IMR-90 (cell line): ENCODE measurements at regions not wholly inside any gene's neighbourhood (a gene's known extent, or its start where the extent isn't known, plus 50 kb on each side); places are given as distances from the start of the nearest gene placed in this dataset.

ENCODE experiments used
- ATAC-seq: fragments of 200-7000 bp; cut with Tn5 transposase; 2 replicates; pipeline ENCODE4 v1.9.1; 2020; ENCODE audit warnings: low read depth, mild to moderate bottlenecking, moderate library complexity
- BruUV-seq: library from RNA; stranded (reverse); fragments of 400-500 nt; replicated peaks from 2 replicates; lab custom pipeline; 2021; lab: Mats Ljungman, UMichigan
- CTCF ChIA-PET: fragments of 300-600 bp; formaldehyde crosslinking; extraction: SDS; loops from one replicate; lab custom pipeline; 2021; ENCODE audit warnings: antibody characterized with exemption; lab: Yijun Ruan, JAX
- POLR2A ChIA-PET: fragments of 300-600 bp; sonication (Branson Sonifier 250); formaldehyde crosslinking; loops from one replicate; lab custom pipeline; 2022; ENCODE audit warnings: antibody characterized with exemption; ENCODE audit not compliant: unreplicated experiment; lab: Charles Lee
- DNase-seq: peaks from one replicate; pipeline ENCODE4 v3.0.0; 2013
- H2AFZ ChIP-seq: replicated peaks from 2 replicates; pipeline ENCODE3; 2013; ENCODE audit warnings: low read length, mild to moderate bottlenecking; ENCODE audit not compliant: poor library complexity
- H2AK5ac ChIP-seq: 2 replicates; pipeline ENCODE4 v1.6.1; 2013; ENCODE audit warnings: low read depth, low read length, inconsistent platforms
- H2AK9ac ChIP-seq: replicated peaks from 2 replicates; pipeline ENCODE3; 2013; ENCODE audit warnings: mild to moderate bottlenecking, low read depth, low read length, moderate library complexity; ENCODE audit not compliant: poor library complexity
- H2BK120ac ChIP-seq: 2 replicates; pipeline ENCODE4 v1.6.1; 2013; ENCODE audit warnings: low read depth, low read length, inconsistent platforms
- H2BK15ac ChIP-seq: 3 replicates; pipeline ENCODE4 v1.6.1; 2013; ENCODE audit warnings: low read depth, low read length, inconsistent platforms
- H2BK20ac ChIP-seq: 2 replicates; pipeline ENCODE4 v1.6.1; 2013; ENCODE audit warnings: low read depth, mild to moderate bottlenecking, inconsistent platforms, low read length, moderate library complexity
- H2BK5ac ChIP-seq: 2 replicates; pipeline ENCODE4 v1.6.1; 2013; ENCODE audit warnings: mild to moderate bottlenecking, low read depth, low read length, inconsistent platforms; ENCODE audit not compliant: poor library complexity, severe bottlenecking
- H3K14ac ChIP-seq: replicated peaks from 2 replicates; pipeline ENCODE4 v1.6.1; 2013; ENCODE audit warnings: low read depth, low read length, inconsistent platforms
- H3K18ac ChIP-seq: 2 replicates; pipeline ENCODE4 v1.6.1; 2013; ENCODE audit warnings: low read depth, low read length, control low read depth
- H3K23ac ChIP-seq: 2 replicates; pipeline ENCODE4 v1.6.1; 2013; ENCODE audit warnings: low read depth, low read length, inconsistent platforms
- H3K27ac ChIP-seq: 2 replicates; pipeline ENCODE4 v1.5.1; 2013; ENCODE audit warnings: mild to moderate bottlenecking, control low read depth, low read length; ENCODE audit not compliant: insufficient read depth
- H3K27me3 ChIP-seq: 2 replicates; pipeline ENCODE4 v1.6.1; 2013; ENCODE audit warnings: low read length; ENCODE audit not compliant: control insufficient read depth, insufficient read depth
- H3K36me3 ChIP-seq: 2 replicates; pipeline ENCODE4 v1.6.1; 2013; ENCODE audit warnings: low read length, mixed read lengths; ENCODE audit not compliant: control insufficient read depth, insufficient read depth
- H3K4ac ChIP-seq: 2 replicates; pipeline ENCODE4 v1.6.1; 2013; ENCODE audit warnings: low read depth, low read length, inconsistent platforms
- H3K4me1 ChIP-seq: 2 replicates; pipeline ENCODE4 v1.6.1; 2013; ENCODE audit warnings: low read length, mixed read lengths; ENCODE audit not compliant: control insufficient read depth, insufficient read depth
- H3K4me2 ChIP-seq: 2 replicates; pipeline ENCODE4 v1.6.1; 2013; ENCODE audit warnings: low read depth, mild to moderate bottlenecking, control low read depth, low read length, moderate library complexity
- H3K4me3 ChIP-seq: 2 replicates; pipeline ENCODE4 v1.5.1; 2013; ENCODE audit warnings: low read depth, mild to moderate bottlenecking, control low read depth, low read length, moderate library complexity; ENCODE audit not compliant: insufficient read depth
- H3K56ac ChIP-seq: 2 replicates; pipeline ENCODE4 v1.6.1; 2013; ENCODE audit warnings: low read length, inconsistent platforms; ENCODE audit not compliant: insufficient read depth; ENCODE audit errors: extremely low read depth
- H3K79me1 ChIP-seq, 2 experiments: 2 replicates each; pipeline ENCODE4 v1.6.1; 2013; ENCODE audit warnings: low read length in 2 of 2, inconsistent platforms in 1 of 2, low read depth in 1 of 2
- H3K9ac ChIP-seq: 2 replicates; pipeline ENCODE4 v1.6.1; 2013; ENCODE audit warnings: low read depth, low read length, control low read depth
- H3K9me1 ChIP-seq: 2 replicates; pipeline ENCODE4 v1.6.1; 2013; ENCODE audit warnings: low read length, inconsistent platforms; ENCODE audit not compliant: insufficient read depth
- H3K9me3 ChIP-seq: 2 replicates; pipeline ENCODE4 v1.6.1; 2013; ENCODE audit warnings: low read length; ENCODE audit not compliant: control insufficient read depth, insufficient read depth
- H4K20me1 ChIP-seq: 2 replicates; pipeline ENCODE4 v1.6.1; 2013; ENCODE audit warnings: low read length, inconsistent platforms; ENCODE audit not compliant: insufficient read depth
- H4K5ac ChIP-seq: 2 replicates; pipeline ENCODE4 v1.6.1; 2013; ENCODE audit warnings: mild to moderate bottlenecking, low read depth, low read length, control low read depth
- H4K8ac ChIP-seq, 2 experiments: 2 replicates each; pipeline ENCODE4 v1.6.1; 2013; ENCODE audit warnings: low read depth in 2 of 2, low read length in 2 of 2, control low read depth in 1 of 2, inconsistent platforms in 1 of 2
- H4K91ac ChIP-seq: 2 replicates; pipeline ENCODE4 v1.6.1; 2013; ENCODE audit warnings: low read depth, low read length, inconsistent platforms; ENCODE audit not compliant: insufficient read depth
- MAZ ChIP-seq: IDR thresholded peaks from 2 replicates; pipeline ENCODE4 v1.6.1; 2012; ENCODE audit warnings: low read depth, mild to moderate bottlenecking, low read length, improper control_type of control experiment, moderate library complexity, borderline replicate concordance
- RAD21 ChIP-seq: IDR thresholded peaks from 2 replicates; pipeline ENCODE4 v1.6.1; 2012; ENCODE audit warnings: low read length, improper control_type of control experiment
- RFX5 ChIP-seq: IDR thresholded peaks from 2 replicates; pipeline ENCODE4 v1.8.0; 2012; ENCODE audit warnings: low read depth, mild to moderate bottlenecking, low read length, moderate library complexity
- USF2 ChIP-seq: fragments of 150-350 bp; IDR thresholded peaks from 2 replicates; pipeline ENCODE4 v1.6.1; 2017; ENCODE audit warnings: mild to moderate bottlenecking, antibody characterized with exemption, low read length, low read depth
- WGBS, 2 experiments: methylation state at CpG; one replicate each; pipeline versions ENCODE4 v1.1.5 to v1.1.7; 2013; ENCODE audit warnings: missing lambda C conversion rate in 2 of 2; ENCODE audit not compliant: insufficient read length in 1 of 2; ENCODE audit errors: extremely low coverage in 2 of 2; 5-methylcytosine and 5-hydroxymethylcytosine counted together
- dilution Hi-C: fragments of 300-500 bp; cut with HindIII; formaldehyde crosslinking; loops from one replicate; pipeline ENCODE4 v1.14.3; 2018; ENCODE audit warnings: low sequenced_read_pairs; ENCODE audit not compliant: unreplicated experiment
- in situ Hi-C: fragments of 300-500 bp; cut with MboI; formaldehyde crosslinking; loops from 3 replicates; pipeline ENCODE4 v1.14.3; 2019; ENCODE audit warnings: low sequenced_read_pairs, inconsistent platforms, mixed read lengths
- intact Hi-C: fragments of 100-400 bp; cut with micrococcal nuclease; formaldehyde crosslinking; loops from 2 replicates; pipeline ENCODE4 v1.10.0; 2022
- TF ChIP-seq, protein P1 (sequence below): conservative IDR thresholded peaks from 2 replicates; pipeline ENCODE4 v1.5.1; 2012; ENCODE audit warnings: mild to moderate bottlenecking, low read depth, low read length, improper control_type of control experiment

- H2BK20ac ChIP-seq, result no peak overlapping the region
- ATAC-seq (no peak), DNase-seq (no peak)
- H2BK5ac ChIP-seq, result no peak overlapping the region
- ChIA-PET POLR2A (no interaction called here), CTCF (no interaction called here)
- H3K4me2 ChIP-seq, result no peak overlapping the region
- no peak overlapping the region for H3K4ac ChIP-seq
- no peak overlapping the region for H4K91ac ChIP-seq
- H2AK5ac ChIP-seq, result no peak overlapping the region
- no peak overlapping the region for H4K5ac ChIP-seq
- dilution Hi-C loops, result no loop called here
- H2AK9ac ChIP-seq, result no peak overlapping the region
- no peak overlapping the region for H2AFZ ChIP-seq
- H4K20me1 ChIP-seq, result no peaks in the 10 kb centered on the region
- WGBS, 2 experiments, result 20% methylated on average over 1 of the region's 1 CpG; no CpG with 5 or more reads in 1 of the 2 experiments
- H3K27me3 ChIP-seq, result no peaks in the 10 kb centered on the region
- H3K9me1 ChIP-seq, result no peaks in the 10 kb centered on the region
- in situ Hi-C loops, result no loop called here
- no peak overlapping the region for H3K27ac ChIP-seq
- H4K8ac ChIP-seq, result no peak overlapping the region
- TF ChIP-seq, protein P1, sequence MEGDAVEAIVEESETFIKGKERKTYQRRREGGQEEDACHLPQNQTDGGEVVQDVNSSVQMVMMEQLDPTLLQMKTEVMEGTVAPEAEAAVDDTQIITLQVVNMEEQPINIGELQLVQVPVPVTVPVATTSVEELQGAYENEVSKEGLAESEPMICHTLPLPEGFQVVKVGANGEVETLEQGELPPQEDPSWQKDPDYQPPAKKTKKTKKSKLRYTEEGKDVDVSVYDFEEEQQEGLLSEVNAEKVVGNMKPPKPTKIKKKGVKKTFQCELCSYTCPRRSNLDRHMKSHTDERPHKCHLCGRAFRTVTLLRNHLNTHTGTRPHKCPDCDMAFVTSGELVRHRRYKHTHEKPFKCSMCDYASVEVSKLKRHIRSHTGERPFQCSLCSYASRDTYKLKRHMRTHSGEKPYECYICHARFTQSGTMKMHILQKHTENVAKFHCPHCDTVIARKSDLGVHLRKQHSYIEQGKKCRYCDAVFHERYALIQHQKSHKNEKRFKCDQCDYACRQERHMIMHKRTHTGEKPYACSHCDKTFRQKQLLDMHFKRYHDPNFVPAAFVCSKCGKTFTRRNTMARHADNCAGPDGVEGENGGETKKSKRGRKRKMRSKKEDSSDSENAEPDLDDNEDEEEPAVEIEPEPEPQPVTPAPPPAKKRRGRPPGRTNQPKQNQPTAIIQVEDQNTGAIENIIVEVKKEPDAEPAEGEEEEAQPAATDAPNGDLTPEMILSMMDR, result no peak
- no peak for TF ChIP-seq RFX5
- TF ChIP-seq USF2, result no peak
- no peak for TF ChIP-seq MAZ
- no peak for TF ChIP-seq RAD21
- H3K79me1 ChIP-seq, result no peaks in the 10 kb centered on the region
- no peaks in the 10 kb centered on the region for H3K4me1 ChIP-seq
- H3K9ac ChIP-seq, result no peak overlapping the region
- H3K18ac ChIP-seq, result no peak overlapping the region
- H3K4me3 ChIP-seq, result no peak overlapping the region
- intact Hi-C loops, result no loop called here
- no peak overlapping the region for H2BK120ac ChIP-seq
- no peaks in the 10 kb centered on the region for H3K36me3 ChIP-seq
- no peak overlapping the region for H2BK15ac ChIP-seq
- H3K23ac ChIP-seq, result no peak overlapping the region
- no peak overlapping the region for H3K14ac ChIP-seq
- BruUV-seq, result no TSS peak
- H3K56ac ChIP-seq, result no peak overlapping the region
- peaks cover 4% of the 10 kb centered on the region; the same call in 1 of the 2 replicates for H3K9me3 ChIP-seq
These were observed 360.5 kb upstream of the API5 start for GRCh38 chr11:42951266-42951665.
